Activated CD8-positive, alpha-beta T cell treated with anti-CD3 and anti-CD28 coated beads for 36 hours (primary cell): ENCODE measurements at regions not wholly inside any gene's neighbourhood (a gene's known extent, or its start where the extent isn't known, plus 50 kb on each side); places are given as distances from the start of the nearest gene placed in this dataset.

Source experiments
- ATAC-seq: fragments of 200-7000 bp; cut with Tn5 transposase; one replicate; pipeline ENCODE4 v1.10.0; 2021; ENCODE audit warnings: mild to moderate bottlenecking, moderate library complexity
- CTCF ChIA-PET: fragments of 350-600 bp; sonication (Branson Sonifier 250); formaldehyde crosslinking; loops from one replicate; lab custom pipeline; 2021; ENCODE audit warnings: antibody characterized with exemption; lab: Charles Lee
- POLR2A ChIA-PET: fragments of 350-600 bp; sonication (Branson Sonifier 250); formaldehyde crosslinking; loops from one replicate; lab custom pipeline; 2021; ENCODE audit warnings: antibody characterized with exemption; lab: Charles Lee
- DNase-seq: peaks from one replicate; pipeline ENCODE4 v3.0.0-alpha.2; 2020
- H3K27ac Mint-ChIP-seq: one replicate; pipeline ENCODE4 v1.8.0; 2021; ENCODE audit warnings: mild to moderate bottlenecking, mixed read lengths
- H3K27me3 Mint-ChIP-seq: one replicate; pipeline ENCODE4 v1.8.0; 2021; ENCODE audit warnings: mixed read lengths
- H3K36me3 Mint-ChIP-seq: one replicate; pipeline ENCODE4 v1.8.0; 2021; ENCODE audit warnings: low read depth, mixed read lengths
- H3K4me1 Mint-ChIP-seq: one replicate; pipeline ENCODE4 v1.8.0; 2021; ENCODE audit warnings: low read depth, mixed read lengths
- H3K4me3 Mint-ChIP-seq: one replicate; pipeline ENCODE4 v1.8.0; 2021; ENCODE audit warnings: mild to moderate bottlenecking, moderate library complexity, mixed read lengths
- H3K9me3 Mint-ChIP-seq: one replicate; pipeline ENCODE4 v1.8.0; 2021; ENCODE audit warnings: mixed read lengths
- CTCF ChIP-seq: fragments of 200-600 bp; IDR thresholded peaks from one replicate; pipeline ENCODE4 v1.8.0; 2022; ENCODE audit warnings: antibody characterized with exemption, mild to moderate bottlenecking
- intact Hi-C: fragments of 100-400 bp; cut with micrococcal nuclease; formaldehyde crosslinking; loops from one replicate; pipeline ENCODE4 v1.10.0; 2022

GRCh38 chr5:143576711-143577484 is 173.4 kb upstream of the NR3C1 start:
- TF ChIP-seq CTCF: no peak

GRCh38 chr5:143575286-143575685 is 171.8 kb upstream of the NR3C1 start:
- ATAC-seq (no peak), DNase-seq (no peak)
- intact Hi-C loops: no loop called here
- H3K4me3 Mint-ChIP-seq: no peak overlapping the region
- POLR2A ChIA-PET: no interaction called here
- H3K4me1 Mint-ChIP-seq: no peaks in the 10 kb centered on the region
- H3K9me3 Mint-ChIP-seq: no peaks in the 10 kb centered on the region
- H3K27me3 Mint-ChIP-seq: no peaks in the 10 kb centered on the region
- H3K27ac Mint-ChIP-seq: no peak overlapping the region
- CTCF ChIA-PET: interaction anchor here (1.0 to 1.6 kb wide), 3 partner anchors 9 to 17 kb away, joined by 3 read pairs; no protein-coding TSS in a partner anchor
- H3K36me3 Mint-ChIP-seq: no peaks in the 10 kb centered on the region
- TF ChIP-seq CTCF: no peak

More at GRCh38 chr5:143576711-143577484, 173.4 kb upstream of the NR3C1 start:
- H3K4me3 Mint-ChIP-seq: no peak overlapping the region
- H3K4me1 Mint-ChIP-seq: no peaks in the 10 kb centered on the region
- ChIA-PET CTCF (interaction anchor here (1.1 to 1.6 kb wide), 2 partner anchors 14 to 15 kb away, joined by 3 read pairs; no protein-coding TSS in a partner anchor), POLR2A (no interaction called here)
- H3K27me3 Mint-ChIP-seq: no peaks in the 10 kb centered on the region
- DNase-seq (no peak), ATAC-seq (no peak)
- H3K36me3 Mint-ChIP-seq: no peaks in the 10 kb centered on the region
- intact Hi-C loops: no loop called here
- no peak overlapping the region for H3K27ac Mint-ChIP-seq
- no peaks in the 10 kb centered on the region for H3K9me3 Mint-ChIP-seq

GRCh38 chr5:143574236-143574635 is 170.8 kb upstream of the NR3C1 start:
- CTCF ChIA-PET: no interaction called here
- Mint-ChIP-seq H3K9me3 (no peaks in the 10 kb centered on the region), H3K27me3 (no peaks in the 10 kb centered on the region), H3K36me3 (no peaks in the 10 kb centered on the region), H3K4me1 (peaks cover 2% of the 10 kb centered on the region), H3K4me3 (no peak overlapping the region), H3K27ac (no peak overlapping the region)
- intact Hi-C loops: no loop called here
- POLR2A ChIA-PET: no interaction called here
- ATAC-seq (no peak), DNase-seq (no peak)
- TF ChIP-seq CTCF: no peak

- Mint-ChIP-seq H3K4me1 (peaks cover 2% of the 10 kb centered on the region), H3K36me3 (no peaks in the 10 kb centered on the region)
Measured at GRCh38 chr5:143573568-143574170, 170.2 kb upstream of the NR3C1 start.

More at GRCh38 chr5:143573568-143574170, 170.2 kb upstream of the NR3C1 start:
- POLR2A ChIA-PET: no interaction called here
- Mint-ChIP-seq H3K9me3 (no peaks in the 10 kb centered on the region), H3K4me3 (no peak overlapping the region), H3K27me3 (no peaks in the 10 kb centered on the region), H3K27ac (no peak overlapping the region)
- DNase-seq (no peak), ATAC-seq (no peak)
- CTCF ChIA-PET: no interaction called here
- no peak for TF ChIP-seq CTCF
- intact Hi-C loops: no loop called here
